HEK293T (cell line): ENCODE measurements at regions not wholly inside any gene's neighbourhood (a gene's known extent, or its start where the extent isn't known, plus 50 kb on each side); places are given as distances from the start of the nearest gene placed in this dataset.

Experiments used
- CTCF ChIA-PET: fragments of 350-600 bp; formaldehyde crosslinking; extraction: SDS; loops from one replicate; lab custom pipeline; 2021; ENCODE audit warnings: antibody characterized with exemption, inconsistent platforms; lab: Yijun Ruan, JAX
- POLR2A ChIA-PET: fragments of 350-600 bp; formaldehyde crosslinking; extraction: SDS; loops from one replicate; lab custom pipeline; 2020; ENCODE audit warnings: antibody characterized with exemption, inconsistent platforms; lab: Yijun Ruan, JAX
- DNase-seq: peaks from one replicate; pipeline ENCODE4 v3.0.0; 2012; ENCODE audit warnings: mixed read lengths; ENCODE audit errors: extremely low spot score
- ARNT ChIP-seq: fragments of 450-650 bp; IDR thresholded peaks from 2 replicates; pipeline ENCODE4 v1.6.1; 2017; ENCODE audit warnings: mild to moderate bottlenecking
- BHLHE40 ChIP-seq: fragments of 450-650 bp; IDR thresholded peaks from 2 replicates; pipeline ENCODE4 v1.6.1; 2016; ENCODE audit warnings: mild to moderate bottlenecking, moderate library complexity, borderline replicate concordance
- CTBP1 ChIP-seq: fragments of 450-650 bp; IDR thresholded peaks from 2 replicates; pipeline ENCODE4 v1.6.1; 2016; ENCODE audit warnings: borderline replicate concordance
- ELF4 ChIP-seq: fragments of 450-650 bp; IDR thresholded peaks from 2 replicates; pipeline ENCODE4 v1.6.1; 2017; ENCODE audit warnings: antibody characterized with exemption
- FOXA1 ChIP-seq: fragments of 450-650 bp; IDR thresholded peaks from 2 replicates; pipeline ENCODE4 v1.6.1; 2016; ENCODE audit warnings: mild to moderate bottlenecking
- FOXK2 ChIP-seq: fragments of 450-650 bp; IDR thresholded peaks from 2 replicates; pipeline ENCODE4 v1.6.1; 2016; ENCODE audit warnings: mild to moderate bottlenecking
- FOXM1 ChIP-seq: fragments of 450-650 bp; IDR thresholded peaks from 2 replicates; pipeline ENCODE4 v1.6.1; 2017; ENCODE audit warnings: mild to moderate bottlenecking, borderline replicate concordance
- HDGF ChIP-seq: fragments of 450-650 bp; IDR thresholded peaks from 2 replicates; pipeline ENCODE4 v1.6.1; 2017; ENCODE audit warnings: antibody characterized with exemption, borderline replicate concordance
- L3MBTL2 ChIP-seq: fragments of 450-650 bp; conservative IDR thresholded peaks from 2 replicates; pipeline ENCODE4 v1.6.1; 2016; ENCODE audit warnings: mild to moderate bottlenecking
- LEF1 ChIP-seq: fragments of 450-650 bp; IDR thresholded peaks from 2 replicates; pipeline ENCODE4 v1.6.1; 2017; ENCODE audit warnings: mild to moderate bottlenecking, borderline replicate concordance
- NFRKB ChIP-seq: fragments of 450-650 bp; IDR thresholded peaks from 2 replicates; pipeline ENCODE4 v1.6.1; 2016; ENCODE audit warnings: mild to moderate bottlenecking, moderate library complexity
- PKNOX1 ChIP-seq: fragments of 450-650 bp; IDR thresholded peaks from 2 replicates; pipeline ENCODE4 v1.6.1; 2016
- SP1 ChIP-seq: fragments of 450-650 bp; IDR thresholded peaks from 2 replicates; pipeline ENCODE4 v1.6.1; 2017
- SUZ12 ChIP-seq: fragments of 450-650 bp; IDR thresholded peaks from 2 replicates; pipeline ENCODE4 v1.6.1; 2016; ENCODE audit warnings: mild to moderate bottlenecking
- TARDBP ChIP-seq: fragments of 450-650 bp; IDR thresholded peaks from 2 replicates; pipeline ENCODE4 v1.6.1; 2016
- ZNF384 ChIP-seq: fragments of 450-650 bp; IDR thresholded peaks from 2 replicates; pipeline ENCODE4 v1.6.1; 2016

GRCh38 chr2:7899241-7899640, 782.6 kb upstream of the ID2 start:
- no peak for TF ChIP-seq FOXM1
- no peak for TF ChIP-seq HDGF
- TF ChIP-seq FOXK2: no peak
- TF ChIP-seq FOXA1: no peak
- no peak for TF ChIP-seq TARDBP
- ChIA-PET CTCF (no interaction called here), POLR2A (no interaction called here)
- no peak for DNase-seq

- DNase-seq: no peak
- CTCF ChIA-PET: no interaction called here
- POLR2A ChIA-PET: no interaction called here
- no peak for TF ChIP-seq PKNOX1
- no peak for TF ChIP-seq ZNF384
- no peak for TF ChIP-seq LEF1
- TF ChIP-seq CTBP1: no peak
- no peak for TF ChIP-seq NFRKB
- no peak for TF ChIP-seq ELF4
- TF ChIP-seq ARNT: no peak
- no peak for TF ChIP-seq HDGF
These were observed 781.9 kb upstream of the ID2 start for GRCh38 chr2:7899923-7900322.

GRCh38 chr2:7900593-7900992, 781.3 kb upstream of the ID2 start:
- no peak for TF ChIP-seq BHLHE40
- TF ChIP-seq ZNF384: no peak
- ChIA-PET CTCF (no interaction called here), POLR2A (no interaction called here)
- DNase-seq: no peak

GRCh38 chr2:7902251-7902765, 779.5 kb upstream of the ID2 start:
- DNase-seq: no peak
- ChIA-PET POLR2A (no interaction called here), CTCF (no interaction called here)
- no peak for TF ChIP-seq PKNOX1
- no peak for TF ChIP-seq TARDBP
- TF ChIP-seq SP1: no peak
- TF ChIP-seq FOXK2: no peak
- TF ChIP-seq ARNT: no peak
- no peak for TF ChIP-seq CTBP1
- TF ChIP-seq HDGF: no peak

- ChIA-PET POLR2A (no interaction called here), CTCF (no interaction called here)
- no peak for DNase-seq
These were observed 777.5 kb upstream of the ID2 start for GRCh38 chr2:7904319-7904718.

GRCh38 chr2:7905756-7906155, 776.1 kb upstream of the ID2 start:
- TF ChIP-seq LEF1 (no peak), BHLHE40 (no peak), ZNF384 (no peak), SUZ12 (no peak), SP1 (no peak), CTBP1 (no peak), FOXA1 (no peak), ELF4 (no peak), NFRKB (no peak), FOXM1 (no peak), ARNT (no peak), FOXK2 (no peak)
- CTCF ChIA-PET: no interaction called here
- DNase-seq: no peak
- POLR2A ChIA-PET: no interaction called here

More at GRCh38 chr2:7904319-7904718, 777.5 kb upstream of the ID2 start:
- TF ChIP-seq FOXA1 (no peak), ARNT (no peak)

- ChIA-PET POLR2A (no interaction called here), CTCF (no interaction called here)
- TF ChIP-seq NFRKB (no peak), HDGF (no peak), TARDBP (no peak), ZNF384 (no peak), FOXM1 (no peak), BHLHE40 (no peak), FOXA1 (no peak), PKNOX1 (no peak), CTBP1 (no peak), LEF1 (no peak), L3MBTL2 (no peak), ARNT (no peak), SP1 (no peak), FOXK2 (no peak), ELF4 (no peak), SUZ12 (no peak)
- DNase-seq: no peak
These were observed 775.4 kb upstream of the ID2 start for GRCh38 chr2:7906431-7906830.
